Astrocyte (in vitro differentiated cells and primary cell): ENCODE measurements at regions not wholly inside any gene's neighbourhood (a gene's known extent, or its start where the extent isn't known, plus 50 kb on each side); places are given as distances from the start of the nearest gene placed in this dataset.

ENCODE experiments used
- EZH2 ChIP-seq: IDR thresholded peaks from 2 replicates; pipeline ENCODE4 v1.6.1; 2012; ENCODE audit warnings: mild to moderate bottlenecking, low read length, inconsistent platforms; ENCODE audit not compliant: insufficient read depth
- TF ChIP-seq, protein P1 (sequence below): IDR thresholded peaks from 2 replicates; pipeline ENCODE4 v1.5.1; 2011; ENCODE audit warnings: low read depth, mild to moderate bottlenecking, inconsistent platforms, low read length, moderate library complexity; ENCODE audit not compliant: insufficient read depth

DNA sequence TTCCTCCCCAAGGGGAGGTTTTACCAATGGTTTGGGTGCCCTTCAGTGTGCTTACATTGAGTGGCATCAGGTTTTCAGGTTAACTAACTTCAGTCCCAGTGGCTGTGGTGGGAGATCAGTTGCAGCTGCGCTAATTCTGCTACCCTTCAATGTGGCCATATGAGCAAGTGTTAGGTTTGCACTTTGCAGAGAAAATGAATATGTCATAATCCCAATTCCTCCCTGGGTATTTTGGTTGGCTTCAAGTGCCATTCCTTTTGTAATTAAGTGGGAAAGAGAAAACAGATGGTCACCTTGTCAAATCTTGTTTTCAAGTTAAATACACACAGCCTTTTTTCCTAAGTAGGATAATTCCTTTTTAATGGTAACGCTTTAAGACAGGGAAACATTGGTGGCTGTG lies 236.2 kb downstream of the TLE4 start:
- no peak for TF ChIP-seq EZH2
- TF ChIP-seq, protein P1, sequence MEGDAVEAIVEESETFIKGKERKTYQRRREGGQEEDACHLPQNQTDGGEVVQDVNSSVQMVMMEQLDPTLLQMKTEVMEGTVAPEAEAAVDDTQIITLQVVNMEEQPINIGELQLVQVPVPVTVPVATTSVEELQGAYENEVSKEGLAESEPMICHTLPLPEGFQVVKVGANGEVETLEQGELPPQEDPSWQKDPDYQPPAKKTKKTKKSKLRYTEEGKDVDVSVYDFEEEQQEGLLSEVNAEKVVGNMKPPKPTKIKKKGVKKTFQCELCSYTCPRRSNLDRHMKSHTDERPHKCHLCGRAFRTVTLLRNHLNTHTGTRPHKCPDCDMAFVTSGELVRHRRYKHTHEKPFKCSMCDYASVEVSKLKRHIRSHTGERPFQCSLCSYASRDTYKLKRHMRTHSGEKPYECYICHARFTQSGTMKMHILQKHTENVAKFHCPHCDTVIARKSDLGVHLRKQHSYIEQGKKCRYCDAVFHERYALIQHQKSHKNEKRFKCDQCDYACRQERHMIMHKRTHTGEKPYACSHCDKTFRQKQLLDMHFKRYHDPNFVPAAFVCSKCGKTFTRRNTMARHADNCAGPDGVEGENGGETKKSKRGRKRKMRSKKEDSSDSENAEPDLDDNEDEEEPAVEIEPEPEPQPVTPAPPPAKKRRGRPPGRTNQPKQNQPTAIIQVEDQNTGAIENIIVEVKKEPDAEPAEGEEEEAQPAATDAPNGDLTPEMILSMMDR, result no peak
